22Rv1 (cell line): ENCODE measurements at regions not wholly inside any gene's neighbourhood (a gene's known extent, or its start where the extent isn't known, plus 50 kb on each side); places are given as distances from the start of the nearest gene placed in this dataset.

Experiments
- ZFX ChIP-seq: fragments of 450-650 bp; IDR thresholded peaks from 2 replicates; pipeline ENCODE4 v1.6.1; 2017; ENCODE audit warnings: antibody characterized with exemption, borderline replicate concordance
- TF ChIP-seq, protein P1 (sequence below): fragments of 450-650 bp; IDR thresholded peaks from 2 replicates; pipeline ENCODE4 v1.5.1; 2017; ENCODE audit warnings: mild to moderate bottlenecking

DNA sequence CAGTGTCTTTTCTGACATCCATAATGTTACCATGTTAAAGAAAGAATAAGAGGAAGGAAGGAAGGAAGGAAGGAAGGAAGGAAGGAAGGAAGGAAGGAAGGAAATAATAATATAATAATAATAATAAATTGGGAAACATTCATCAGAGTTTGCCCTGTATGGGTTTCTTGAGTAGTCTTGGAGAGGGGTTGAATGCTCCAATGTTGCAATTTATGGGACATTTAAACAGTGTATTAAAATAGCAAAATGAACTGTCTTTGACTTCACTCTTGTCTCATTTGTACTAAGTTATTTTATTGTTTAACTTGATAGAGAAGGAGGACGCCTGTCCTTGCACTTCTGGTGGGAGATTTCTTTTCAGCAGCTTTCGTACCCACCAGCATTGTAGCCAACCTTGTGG, 277.7 kb downstream of the RNF144A start:
- TF ChIP-seq, protein P1, sequence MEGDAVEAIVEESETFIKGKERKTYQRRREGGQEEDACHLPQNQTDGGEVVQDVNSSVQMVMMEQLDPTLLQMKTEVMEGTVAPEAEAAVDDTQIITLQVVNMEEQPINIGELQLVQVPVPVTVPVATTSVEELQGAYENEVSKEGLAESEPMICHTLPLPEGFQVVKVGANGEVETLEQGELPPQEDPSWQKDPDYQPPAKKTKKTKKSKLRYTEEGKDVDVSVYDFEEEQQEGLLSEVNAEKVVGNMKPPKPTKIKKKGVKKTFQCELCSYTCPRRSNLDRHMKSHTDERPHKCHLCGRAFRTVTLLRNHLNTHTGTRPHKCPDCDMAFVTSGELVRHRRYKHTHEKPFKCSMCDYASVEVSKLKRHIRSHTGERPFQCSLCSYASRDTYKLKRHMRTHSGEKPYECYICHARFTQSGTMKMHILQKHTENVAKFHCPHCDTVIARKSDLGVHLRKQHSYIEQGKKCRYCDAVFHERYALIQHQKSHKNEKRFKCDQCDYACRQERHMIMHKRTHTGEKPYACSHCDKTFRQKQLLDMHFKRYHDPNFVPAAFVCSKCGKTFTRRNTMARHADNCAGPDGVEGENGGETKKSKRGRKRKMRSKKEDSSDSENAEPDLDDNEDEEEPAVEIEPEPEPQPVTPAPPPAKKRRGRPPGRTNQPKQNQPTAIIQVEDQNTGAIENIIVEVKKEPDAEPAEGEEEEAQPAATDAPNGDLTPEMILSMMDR, result no peak
- no peak for TF ChIP-seq ZFX
